SK-MEL-5 (cell line): ENCODE measurements at regions not wholly inside any gene's neighbourhood (a gene's known extent, or its start where the extent isn't known, plus 50 kb on each side); places are given as distances from the start of the nearest gene placed in this dataset.
"Not testable (repeated sequence)": the region's sequence is repeated elsewhere in the genome, so short reads cannot be mapped to it uniquely, and the experiment has no call there.

Experiments used
- DNase-seq: peaks from one replicate; pipeline ENCODE4 v3.0.0-alpha.2; 2016; ENCODE audit warnings: low read depth, low spot score
- in situ Hi-C: cut with HindIII; loops from 2 replicates; pipeline ENCODE4 v1.10.0; 2016; ENCODE audit warnings: low sequenced_read_pairs, high pct_unique_total_duplicates, low pct_unique_long_range_greater_than_20kb

- no peak for DNase-seq
- in situ Hi-C loops: no loop called here
These were observed 88.0 kb downstream of the TEX51 start for GRCh38 chr2:126986631-126987187.

- no peak for DNase-seq
- in situ Hi-C loops: no loop called here
These were observed 89.8 kb downstream of the TEX51 start for GRCh38 chr2:126988482-126988881.

GRCh38 chr2:126989064-126989463 is 90.4 kb downstream of the TEX51 start:
- DNase-seq, in situ Hi-C loops: not testable (repeated sequence)

- in situ Hi-C loops: no loop called here
- DNase-seq: no peak
These were observed 91.5 kb downstream of the TEX51 start for GRCh38 chr2:126990200-126990599.

GRCh38 chr2:126990605-126991532 is 92.2 kb downstream of the TEX51 start:
- in situ Hi-C loops: no loop called here
- peak; percentile 13 for DNase-seq

GRCh38 chr2:126994340-126994777 is 95.7 kb downstream of the TEX51 start:
- no peak for DNase-seq
- in situ Hi-C loops: no loop called here

- DNase-seq: no peak
- in situ Hi-C loops: no loop called here
These were observed 97.1 kb downstream of the TEX51 start for GRCh38 chr2:126995621-126996377.

GRCh38 chr2:126996378-126996699 is 97.6 kb downstream of the TEX51 start:
- DNase-seq: no peak
- in situ Hi-C loops: no loop called here
